Right renal pelvis (tissue), 4 donors: ENCODE measurements at regions not wholly inside any gene's neighbourhood (a gene's known extent, or its start where the extent isn't known, plus 50 kb on each side); places are given as distances from the start of the nearest gene placed in this dataset.

Source experiments
- DNase-seq, 4 donors: peaks; one replicate each; pipeline ENCODE4 v3.0.0-alpha.2; 2013; ENCODE audit warnings: low read depth in 4 of 4, low spot score in 3 of 4, missing footprints in 1 of 4

- no peak for DNase-seq
Observed at GRCh38 chr10:78618050-78618449, 450.7 kb upstream of the ZMIZ1 start.

DNA sequence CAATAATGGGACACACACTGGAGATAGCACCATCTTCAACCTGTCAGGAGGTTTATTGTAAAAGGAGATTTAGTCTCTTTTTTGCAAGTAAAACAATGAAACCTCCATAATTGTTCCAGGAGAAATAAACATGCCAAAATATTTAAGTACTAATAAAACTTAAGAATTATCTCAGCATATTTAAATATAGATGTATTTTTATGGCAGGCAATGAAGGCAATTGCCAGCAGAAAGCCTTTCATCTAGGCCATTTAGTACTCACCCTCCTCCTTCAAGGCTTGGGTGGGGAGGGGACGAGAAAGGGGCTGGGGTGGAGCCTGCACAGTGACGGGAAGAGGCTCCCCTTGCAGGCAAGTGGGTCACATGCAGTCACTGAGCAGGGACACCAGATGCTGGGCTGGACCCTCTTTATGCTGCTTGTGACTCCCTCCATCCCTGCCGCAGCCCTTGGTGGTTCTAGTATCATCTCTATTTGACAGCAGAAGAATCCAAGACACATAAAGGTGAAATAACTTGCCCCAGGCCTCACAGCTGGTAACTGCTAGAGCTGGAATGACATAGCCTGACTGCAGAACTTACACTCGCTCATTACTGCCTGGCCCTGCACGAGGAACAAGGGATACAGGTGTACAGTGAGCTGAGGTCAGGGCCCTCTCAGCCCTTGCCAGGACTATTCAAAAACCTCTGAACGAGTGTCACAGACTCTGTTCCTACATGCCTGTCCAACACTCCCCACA is 449.5 kb upstream of the ZMIZ1 start:
- DNase-seq: no peak

GRCh38 chr10:78619896-78620295 is 448.9 kb upstream of the ZMIZ1 start:
- no peak for DNase-seq

DNA sequence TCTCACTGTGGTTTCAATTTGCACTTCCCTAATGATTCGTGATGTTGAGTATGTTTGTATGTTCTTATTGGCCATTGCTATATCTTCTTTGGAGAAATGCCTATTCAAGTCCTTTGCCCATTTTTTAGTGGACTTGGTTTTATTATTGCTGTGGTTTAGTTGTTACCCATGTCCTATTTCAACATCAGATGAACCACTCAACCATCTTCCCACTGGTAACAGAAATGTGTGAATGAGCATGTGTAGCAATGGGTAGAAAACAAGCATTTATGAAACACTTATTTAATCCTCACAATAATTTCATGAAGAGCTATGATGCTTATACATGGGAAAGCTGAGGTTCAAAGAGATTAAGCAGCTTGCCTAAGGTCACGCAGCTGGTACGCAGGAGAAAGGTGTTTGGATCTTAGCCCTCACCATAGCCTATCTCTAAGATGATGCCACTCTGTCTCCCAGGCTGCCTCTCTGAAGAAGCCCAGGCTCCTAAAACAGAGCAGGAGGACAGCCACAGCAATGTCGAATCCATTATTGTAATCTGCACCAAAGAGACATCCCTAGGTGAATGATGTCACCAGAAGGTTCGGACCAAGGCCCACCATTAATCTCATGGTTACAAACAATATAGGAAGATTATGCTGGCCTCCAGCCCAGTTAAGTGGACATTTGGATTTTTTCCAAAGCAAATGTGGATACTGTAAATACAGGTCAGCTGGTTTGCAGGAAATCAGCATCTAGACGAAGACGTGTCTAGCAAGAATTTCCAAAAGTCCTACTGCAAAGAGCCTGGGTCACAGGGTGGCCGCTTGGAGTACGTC is 447.6 kb upstream of the ZMIZ1 start:
- DNase-seq: no peak

- DNase-seq: no peak
Observed at GRCh38 chr10:78623578-78624215, 445.1 kb upstream of the ZMIZ1 start.

- DNase-seq: no peak
Observed at GRCh38 chr10:78624791-78625190, 444.0 kb upstream of the ZMIZ1 start.

GRCh38 chr10:78626471-78626870 is 442.3 kb upstream of the ZMIZ1 start:
- no peak for DNase-seq

GRCh38 chr10:78627254-78627795 is 441.4 kb upstream of the ZMIZ1 start:
- DNase-seq: no peak

GRCh38 chr10:78628976-78629375 is 439.8 kb upstream of the ZMIZ1 start:
- DNase-seq: no peak

DNA sequence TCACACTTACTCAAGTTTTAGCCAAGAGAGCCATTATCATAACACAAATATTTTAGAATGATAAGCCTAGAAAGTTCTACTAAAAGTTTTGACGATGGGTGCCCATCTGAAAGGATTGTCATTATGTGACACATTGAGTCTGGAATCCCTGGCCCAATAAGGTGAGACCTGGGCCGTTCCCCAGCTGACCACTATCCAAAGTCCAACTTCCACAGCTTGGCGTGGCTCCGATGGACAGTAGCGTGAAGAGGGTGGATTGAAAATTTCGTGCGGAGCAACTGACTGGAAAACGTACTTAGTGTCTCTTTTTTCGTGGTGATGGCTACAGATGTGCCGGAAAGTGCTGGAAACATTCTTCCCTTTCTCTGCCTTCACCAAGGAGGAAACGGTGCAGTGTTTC is 439.0 kb upstream of the ZMIZ1 start:
- DNase-seq: no peak

DNA sequence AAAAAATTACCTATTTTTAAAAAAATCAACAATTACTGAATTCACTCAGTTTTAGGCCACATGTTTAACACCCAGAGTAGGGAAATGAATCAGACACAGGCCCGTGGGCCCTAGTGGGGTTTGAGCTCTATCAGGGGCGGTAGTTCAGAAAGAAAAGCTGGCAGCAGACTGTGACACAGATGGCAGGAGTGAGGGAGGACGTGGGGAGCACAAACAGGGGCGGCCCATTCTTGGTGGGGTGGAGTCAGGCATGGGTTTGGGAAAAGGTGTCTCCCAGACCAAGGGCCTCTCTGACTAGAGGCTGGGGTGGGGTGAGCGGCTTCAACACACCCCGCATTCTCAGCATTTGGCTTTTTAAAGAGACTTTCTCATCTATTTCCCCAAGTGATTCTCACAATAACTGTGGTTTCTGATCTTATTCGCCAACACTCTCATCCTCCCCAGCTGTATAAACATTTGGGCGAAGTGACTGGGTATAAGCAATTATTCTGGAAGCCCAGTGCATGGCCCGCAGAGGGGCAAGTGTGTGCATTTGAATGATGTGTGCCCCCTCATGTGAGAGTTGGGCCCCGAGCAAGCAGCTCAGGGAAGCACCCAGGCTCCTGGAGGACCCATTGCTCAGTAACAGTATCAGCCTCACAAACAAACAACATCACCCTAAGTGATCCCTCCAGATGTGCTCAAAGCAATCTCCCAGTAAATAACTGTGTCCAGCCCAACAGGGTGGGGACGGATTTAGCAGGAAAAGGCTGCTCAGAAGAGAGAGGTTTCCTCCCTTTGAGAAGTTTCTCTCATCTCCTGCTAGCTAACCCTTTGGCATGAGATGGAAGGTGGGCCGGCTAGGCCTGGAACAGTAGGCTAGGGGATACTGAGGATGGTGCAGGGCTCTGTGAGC is 437.6 kb upstream of the ZMIZ1 start:
- no peak for DNase-seq

DNA sequence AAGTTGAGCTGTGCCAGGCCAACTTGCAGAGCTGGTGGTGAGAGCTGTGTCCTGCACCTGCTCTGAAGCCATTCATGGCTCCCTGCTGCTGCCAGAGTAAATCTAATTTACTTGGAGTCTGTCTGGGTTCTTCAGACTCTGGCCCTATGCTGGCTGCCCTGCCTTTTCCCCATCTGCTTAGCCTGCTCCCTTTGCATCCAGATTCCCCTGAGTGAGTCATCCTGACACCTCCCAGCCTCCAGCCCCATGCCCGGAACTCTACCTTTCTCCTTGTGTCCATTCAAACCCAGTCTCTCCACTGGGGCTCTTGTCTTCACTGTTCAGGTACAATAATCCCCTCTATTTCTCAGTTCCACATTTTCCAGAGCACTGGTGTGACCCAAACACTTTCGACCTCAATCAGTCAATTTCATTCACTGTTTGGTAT is 434.4 kb upstream of the ZMIZ1 start:
- DNase-seq: no peak

GRCh38 chr10:78634835-78635234 is 433.9 kb upstream of the ZMIZ1 start:
- DNase-seq: no peak

DNA sequence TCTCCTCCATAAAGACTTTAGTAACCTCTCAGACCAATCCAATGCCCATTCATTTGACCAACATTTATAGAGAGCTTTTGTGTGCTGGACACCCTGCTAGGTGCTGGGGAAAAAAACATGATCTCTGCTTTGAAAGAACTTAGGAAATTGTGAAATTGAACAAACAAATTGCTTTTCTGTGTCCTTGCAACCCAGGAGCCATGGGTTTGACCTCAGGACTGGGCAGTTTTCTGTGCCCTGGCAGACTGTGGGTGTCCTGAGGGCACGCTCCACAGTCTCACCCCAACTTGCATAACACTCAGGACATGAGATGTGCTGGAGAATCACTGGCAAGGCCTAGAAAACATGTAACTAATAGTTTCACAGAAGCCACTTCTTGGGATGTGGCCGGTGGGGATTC is 429.1 kb upstream of the ZMIZ1 start:
- no peak for DNase-seq

DNA sequence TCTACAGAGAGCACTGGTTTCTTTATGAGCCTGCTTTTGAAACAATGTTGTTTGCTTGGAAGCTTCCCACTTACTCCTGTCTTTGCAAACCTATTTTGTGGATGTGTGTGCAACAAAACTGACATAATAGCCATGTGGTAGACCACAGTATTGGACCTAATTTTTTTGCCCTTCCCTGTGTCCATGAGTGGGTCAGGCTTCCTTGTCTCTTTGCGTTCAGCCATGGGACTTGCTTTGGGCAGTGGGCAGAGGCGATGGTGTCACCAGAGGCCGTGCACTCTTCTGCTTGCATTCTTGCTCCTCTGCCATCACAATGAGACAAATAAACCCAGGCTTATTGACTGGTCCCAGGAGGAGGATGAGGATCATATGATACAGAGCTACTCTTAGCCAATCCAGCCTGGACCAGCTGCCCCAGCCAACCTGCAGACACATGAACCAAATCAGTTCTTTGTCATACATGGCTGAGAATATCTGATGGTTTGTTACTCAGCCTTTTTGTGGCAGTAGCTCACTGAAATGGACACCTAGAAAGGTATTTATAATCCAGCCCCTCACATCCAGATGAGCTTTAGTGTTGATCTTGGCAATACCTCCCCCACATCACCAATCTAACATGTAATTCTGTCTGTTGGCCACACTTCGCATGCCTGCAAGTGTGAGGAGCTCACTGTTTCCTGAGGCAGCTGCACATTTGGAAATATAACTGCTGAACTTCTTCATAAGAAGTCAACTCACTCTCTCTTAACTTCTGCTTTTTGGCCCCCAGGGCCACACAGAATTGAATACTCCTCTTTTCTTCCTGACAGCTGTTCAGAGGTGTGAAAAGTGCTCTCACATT is 427.8 kb upstream of the ZMIZ1 start:
- DNase-seq: no peak

DNA sequence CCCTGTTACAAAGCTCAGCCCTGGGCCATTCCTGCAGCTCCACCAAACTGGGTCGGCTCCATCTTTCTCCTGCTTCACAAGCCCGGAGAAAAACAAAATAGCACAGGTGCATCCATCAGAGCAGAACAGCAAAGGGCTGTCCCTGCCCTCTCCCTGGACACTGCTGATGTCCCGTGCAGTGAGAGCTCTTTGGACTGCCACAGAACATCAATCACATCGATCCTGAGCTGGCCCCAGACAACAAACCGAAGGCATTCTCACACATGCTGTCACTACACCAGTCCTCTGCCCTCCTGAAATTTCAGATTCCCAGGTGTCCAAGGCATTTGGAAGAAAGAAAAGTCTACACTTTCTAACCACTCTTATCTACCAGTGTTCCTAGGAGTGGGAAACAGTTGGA is 427.1 kb upstream of the ZMIZ1 start:
- DNase-seq: no peak

- no peak for DNase-seq
Observed at GRCh38 chr10:78642269-78642816, 426.4 kb upstream of the ZMIZ1 start.

- DNase-seq: no peak
Observed at GRCh38 chr10:78643513-78643912, 425.3 kb upstream of the ZMIZ1 start.

DNA sequence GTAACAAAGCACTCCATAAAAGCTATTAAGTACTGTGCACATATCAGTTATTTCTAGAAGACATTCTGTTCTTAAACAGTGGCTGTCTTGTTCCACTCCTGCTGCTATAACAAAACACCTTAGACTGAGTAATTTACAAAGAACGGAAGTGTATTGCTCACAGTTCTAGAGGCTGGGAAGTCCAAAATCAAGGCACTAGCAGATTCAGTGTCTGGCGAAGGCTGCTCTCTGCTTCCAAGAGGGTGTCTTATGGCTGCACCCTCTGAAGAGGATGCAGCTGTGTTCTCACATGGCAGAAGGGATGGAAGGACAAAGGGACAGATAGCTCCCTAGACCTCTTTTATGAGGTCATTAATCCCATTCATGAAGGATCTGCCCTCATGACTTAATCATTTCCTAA is 424.2 kb upstream of the ZMIZ1 start:
- no peak for DNase-seq
